ENCODE measurements at regions not wholly inside any gene's neighbourhood (a gene's known extent, or its start where the extent isn't known, plus 50 kb on each side); places are given as distances from the start of the nearest gene placed in this dataset.

DNA sequence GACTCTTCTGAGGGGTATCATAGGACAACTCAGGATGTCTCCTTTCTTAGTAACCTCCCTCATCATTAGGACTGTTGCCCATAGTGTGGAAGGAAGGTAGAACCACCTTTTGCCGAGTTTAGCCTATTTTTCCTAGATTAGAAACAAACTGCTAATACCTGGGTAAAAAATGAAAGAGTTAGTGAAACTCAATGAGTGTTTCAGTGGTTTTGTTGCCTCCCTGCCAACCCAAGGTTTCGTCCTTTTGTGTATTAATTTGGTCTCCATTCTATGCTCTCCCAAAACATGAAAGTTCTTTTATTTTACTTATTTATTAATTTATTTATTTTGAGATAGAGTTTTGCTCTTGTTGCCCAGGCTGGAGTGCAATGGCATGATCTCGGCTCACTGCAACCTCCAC, 174.9 kb upstream of the KCNJ16 start:
- DNase-seq (ENCODE audit: low spot score): no peak

DNA sequence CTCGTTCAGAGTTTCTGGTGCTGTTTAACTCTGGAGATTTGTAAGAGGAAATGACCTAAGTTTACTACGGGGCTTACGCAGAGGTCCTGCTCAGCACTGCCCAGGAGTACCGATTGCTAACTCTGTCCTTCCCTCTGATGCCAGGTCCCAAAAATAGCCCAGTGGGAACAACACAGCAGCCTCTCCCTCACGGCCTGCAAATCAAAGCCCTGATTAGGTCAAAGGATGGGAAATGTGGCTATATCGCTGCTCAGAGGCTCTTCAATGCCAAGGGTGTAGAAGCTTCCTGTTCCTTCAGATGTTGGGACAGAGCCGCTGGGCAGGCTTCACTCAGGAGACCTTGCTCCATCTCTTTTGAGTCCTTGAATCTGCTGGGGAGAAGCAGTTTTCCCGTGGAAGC, 174.2 kb upstream of the KCNJ16 start:
- no peak for DNase-seq (ENCODE audit: low spot score)

- no peak for DNase-seq (ENCODE audit: low spot score)
Measured at GRCh38 chr17:69906306-69906705, 168.7 kb upstream of the KCNJ16 start.

GRCh38 chr17:69907132-69907847, 167.7 kb upstream of the KCNJ16 start:
- DNase-seq (ENCODE audit: low spot score): no peak

DNA sequence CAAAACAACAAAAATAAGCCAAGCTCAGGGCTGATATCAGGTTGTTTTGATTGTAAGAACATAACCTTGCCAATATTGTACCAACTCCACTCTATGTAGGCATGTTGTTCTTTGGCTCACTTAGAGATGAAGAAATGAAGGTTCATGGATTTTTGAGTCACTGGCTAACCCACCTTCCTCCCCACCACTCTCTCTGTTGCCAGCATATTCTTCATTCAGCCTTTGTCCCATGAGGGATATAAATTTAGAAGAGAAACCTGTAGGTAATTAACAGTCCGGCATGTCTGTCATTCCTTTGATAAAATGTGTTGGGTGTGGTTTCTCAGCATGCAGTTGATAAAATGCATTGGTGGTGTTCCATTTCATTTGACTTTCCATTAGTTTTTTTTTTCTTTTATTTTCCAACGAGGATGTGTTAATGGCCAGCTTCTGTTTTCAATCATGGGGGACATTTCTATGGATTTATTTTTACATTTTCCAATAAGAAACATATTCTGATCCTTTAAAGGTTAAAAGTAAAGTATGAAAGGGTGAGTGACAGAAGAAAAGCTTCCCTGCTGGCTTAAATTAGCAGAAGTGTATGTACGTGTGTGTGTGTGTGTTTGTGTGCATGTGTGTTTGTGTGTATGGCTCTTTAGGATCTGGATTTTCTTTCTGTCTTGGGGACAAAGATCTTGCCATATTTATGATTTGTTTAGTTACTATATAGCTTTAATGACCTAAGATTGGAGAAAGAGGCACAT, 166.2 kb upstream of the KCNJ16 start:
- DNase-seq (ENCODE audit: low spot score): no peak

- DNase-seq (ENCODE audit: low spot score): no peak
Measured at GRCh38 chr17:69909389-69909788, 165.6 kb upstream of the KCNJ16 start.

DNA sequence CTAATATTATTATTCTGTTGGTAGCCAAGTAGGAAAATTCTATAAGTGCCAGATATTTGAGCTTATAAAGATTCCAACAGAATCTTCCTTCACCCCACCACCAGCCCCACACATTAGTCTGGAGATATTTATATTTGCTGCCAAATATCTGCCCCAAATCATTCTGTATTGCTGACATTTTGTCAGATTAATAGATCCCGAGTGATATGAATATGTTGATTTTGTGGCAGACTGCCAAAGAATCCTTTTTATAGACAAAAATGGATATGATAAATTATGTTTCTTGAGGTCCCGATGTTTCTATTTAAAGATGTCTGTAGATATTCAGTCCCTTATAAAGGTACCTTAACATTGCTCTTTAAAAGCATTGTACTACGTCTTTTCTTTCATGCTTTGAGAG, 162.2 kb upstream of the KCNJ16 start:
- DNase-seq (ENCODE audit: low spot score): no peak

GRCh38 chr17:69913216-69913615, 161.8 kb upstream of the KCNJ16 start:
- DNase-seq (ENCODE audit: low spot score): no peak

DNA sequence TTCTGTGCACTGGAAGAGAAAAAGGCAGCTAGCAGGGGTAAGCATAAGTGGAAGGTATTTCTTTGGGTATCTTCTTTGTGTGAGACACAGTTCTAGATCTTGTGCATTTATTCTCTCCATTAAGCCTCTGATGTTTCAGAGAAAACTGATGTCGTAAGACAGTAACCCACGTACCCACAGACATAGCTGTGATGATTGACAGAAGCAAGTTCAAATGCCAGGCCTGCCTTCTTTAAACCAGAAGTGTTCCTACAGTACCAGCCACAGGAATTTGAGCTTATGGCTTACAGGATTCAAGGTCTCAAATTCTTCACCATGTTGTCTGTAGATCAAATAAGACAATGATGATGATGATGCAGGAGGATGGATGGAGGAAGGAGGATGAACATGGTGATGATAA, 161.4 kb upstream of the KCNJ16 start:
- DNase-seq (ENCODE audit: low spot score): no peak

DNA sequence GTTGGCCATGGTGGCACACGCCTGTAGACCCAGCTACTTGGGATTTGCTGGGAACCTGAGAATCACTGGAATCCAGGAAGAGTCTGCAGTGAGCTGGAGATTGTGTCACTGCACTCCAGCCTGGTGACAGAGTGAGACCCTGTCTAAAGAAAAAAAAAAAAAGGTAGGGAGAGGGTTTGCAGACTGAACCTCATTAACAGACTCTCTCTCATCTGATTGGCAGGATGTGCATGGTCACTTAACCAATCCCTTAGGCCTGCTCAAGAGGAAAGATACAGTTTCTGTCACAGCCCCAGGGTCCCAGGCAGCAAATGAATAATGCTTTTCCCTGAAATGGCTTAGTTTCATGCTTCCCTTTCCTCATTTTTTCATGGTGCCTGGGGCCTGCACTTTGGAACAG, 160.5 kb upstream of the KCNJ16 start:
- no peak for DNase-seq (ENCODE audit: low spot score)

GRCh38 chr17:69916761-69917160, 158.3 kb upstream of the KCNJ16 start:
- DNase-seq (ENCODE audit: low spot score): no peak

DNA sequence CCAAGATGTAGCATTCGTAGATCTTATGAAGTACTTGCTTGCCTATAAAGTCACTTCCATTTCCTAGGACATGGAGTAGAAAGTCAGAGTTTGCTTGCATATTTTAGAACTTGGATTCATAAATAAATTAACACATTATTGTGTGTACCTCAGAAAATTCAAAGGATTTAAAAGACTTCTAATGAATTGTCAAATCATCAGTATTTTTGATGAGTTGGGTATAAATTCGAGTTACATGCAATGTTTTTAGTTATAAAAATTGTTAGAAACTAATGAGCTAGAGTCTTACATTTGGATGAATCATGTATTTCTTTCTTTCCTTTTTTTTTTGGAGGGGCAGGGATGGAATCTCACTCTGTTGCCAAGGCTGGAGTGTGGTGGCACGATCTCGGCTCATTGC, 156.9 kb upstream of the KCNJ16 start:
- no peak for DNase-seq (ENCODE audit: low spot score)

DNA sequence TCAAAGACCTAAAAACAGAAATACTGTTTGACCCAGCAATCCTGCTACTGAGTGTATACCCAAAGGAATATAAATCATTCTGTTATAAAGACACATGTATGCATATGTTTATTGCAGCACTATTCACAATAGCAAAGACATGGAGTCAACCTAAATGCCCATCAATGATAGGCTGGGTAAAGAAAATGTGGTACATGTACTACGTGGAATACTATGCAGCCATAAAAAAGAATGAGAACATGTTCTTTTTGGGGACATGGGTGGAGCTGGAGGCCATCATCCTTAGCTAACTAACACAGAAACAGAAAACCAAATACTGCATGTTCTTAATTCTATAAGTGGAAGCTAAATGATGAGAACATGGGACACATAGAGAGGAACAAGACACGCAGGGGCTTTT, 155.2 kb upstream of the KCNJ16 start:
- DNase-seq (ENCODE audit: low spot score): no peak

- DNase-seq (ENCODE audit: low spot score): no peak
Measured at GRCh38 chr17:69921046-69921445, 154.0 kb upstream of the KCNJ16 start.

DNA sequence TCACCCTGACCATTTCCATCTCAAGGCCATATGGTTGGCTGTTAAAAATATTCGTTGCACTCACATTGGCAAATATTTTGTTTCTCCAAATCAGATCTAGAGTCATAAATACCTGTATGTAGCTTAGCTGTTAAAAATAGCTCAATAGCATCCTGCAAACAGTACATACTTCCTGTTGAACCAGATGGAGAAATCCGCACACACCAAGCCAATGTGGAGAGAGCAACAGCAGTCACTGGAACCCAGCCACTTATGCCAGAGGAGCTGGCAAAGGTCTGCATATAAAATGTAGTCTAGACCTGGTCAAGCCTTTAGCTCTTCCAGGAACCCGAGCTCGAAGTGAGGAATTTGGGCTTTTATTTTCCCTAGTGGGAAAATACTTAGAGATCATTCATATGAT, 146.4 kb upstream of the KCNJ16 start:
- no peak for DNase-seq (ENCODE audit: low spot score)

- DNase-seq (ENCODE audit: low spot score): no peak
Measured at GRCh38 chr17:69936996-69937395, 138.0 kb upstream of the KCNJ16 start.

- no peak for DNase-seq (ENCODE audit: low spot score)
Measured at GRCh38 chr17:69943058-69943457, 132.0 kb upstream of the KCNJ16 start.

- DNase-seq (ENCODE audit: low spot score): no peak
Measured at GRCh38 chr17:69944406-69944805, 130.6 kb upstream of the KCNJ16 start.

GRCh38 chr17:69945698-69946185, 129.3 kb upstream of the KCNJ16 start:
- no peak for DNase-seq (ENCODE audit: low spot score)

DNA sequence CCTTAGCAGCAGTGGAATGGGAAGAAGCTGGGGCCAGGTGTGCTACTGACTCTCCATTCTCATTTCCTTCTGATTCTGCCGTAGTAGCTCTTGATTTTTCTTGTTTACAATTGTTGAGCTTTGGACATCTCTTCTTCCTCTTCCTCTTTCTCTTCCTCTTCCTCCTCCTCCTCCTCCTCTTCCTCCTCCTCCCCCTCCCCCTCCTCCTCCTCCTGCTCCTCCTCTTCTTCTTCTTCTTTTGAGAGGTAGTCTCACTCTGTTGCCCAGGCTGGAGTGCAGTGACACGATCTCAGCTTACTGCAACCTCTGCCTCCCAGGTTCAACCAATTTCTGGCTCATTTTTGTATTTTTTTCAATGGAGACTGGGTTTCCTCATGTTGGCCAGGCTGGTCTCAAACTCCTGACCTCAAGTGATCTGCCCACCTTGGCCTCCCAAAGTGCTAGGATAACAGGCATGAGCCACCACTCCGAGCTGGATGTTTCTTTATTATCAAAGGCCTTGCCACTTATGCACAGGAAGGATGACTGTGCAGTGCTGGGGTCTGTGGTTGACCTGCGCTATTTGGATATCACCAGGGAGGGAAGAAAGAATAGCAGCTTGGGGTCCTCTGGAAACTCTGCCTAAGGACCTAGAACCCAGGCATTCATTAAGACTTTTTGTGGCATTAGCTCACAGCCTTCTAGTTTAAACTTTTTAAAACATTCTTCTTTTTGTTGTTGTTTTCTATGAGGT, 127.8 kb upstream of the KCNJ16 start:
- peak; percentile 43 for DNase-seq (ENCODE audit: low spot score)

DNA sequence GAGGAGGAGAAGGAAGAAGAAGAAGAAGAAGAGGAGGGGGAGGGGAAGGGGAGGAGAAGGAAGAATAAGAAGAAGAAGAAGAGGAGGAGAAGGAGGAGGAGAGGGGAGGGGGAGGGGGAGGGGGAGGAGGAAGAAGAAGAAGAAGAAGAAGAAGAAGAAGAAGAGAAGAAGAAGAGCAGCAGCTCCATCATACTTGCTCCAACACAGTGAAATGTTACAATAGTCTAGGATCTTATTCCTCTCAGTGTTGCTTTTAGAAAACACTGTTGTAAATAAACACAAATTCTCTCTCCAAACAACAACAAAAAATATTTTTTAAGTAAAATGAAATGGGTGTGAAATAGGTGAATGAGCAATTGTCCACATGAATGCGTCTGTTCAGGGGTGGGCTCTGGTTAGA, 126.6 kb upstream of the KCNJ16 start:
- no peak for DNase-seq (ENCODE audit: low spot score)

DNA sequence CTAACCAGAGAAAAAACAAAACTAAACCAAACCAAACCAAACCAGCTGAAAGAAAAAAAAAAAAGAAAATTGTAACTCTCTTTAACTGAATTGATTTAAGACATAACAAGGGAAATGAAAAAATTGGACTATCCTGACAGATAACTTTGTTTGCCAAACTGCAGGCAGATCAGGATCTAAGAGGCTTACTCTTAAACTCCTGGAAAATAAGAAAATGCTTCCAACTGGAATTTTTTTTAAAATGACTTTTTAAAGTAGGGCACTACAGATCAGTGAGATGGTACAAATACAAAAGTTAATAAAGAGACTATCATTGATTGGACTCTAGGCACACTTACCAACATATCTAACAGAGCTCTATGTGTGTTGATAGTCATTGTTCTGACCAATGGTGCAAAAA, 125.5 kb upstream of the KCNJ16 start:
- DNase-seq (ENCODE audit: low spot score): no peak

All from H4 (cell line).